DMS79 treated with DMSO at 0.1 percent for 48 hours (cell line): ENCODE measurements at regions not wholly inside any gene's neighbourhood (a gene's known extent, or its start where the extent isn't known, plus 50 kb on each side); places are given as distances from the start of the nearest gene placed in this dataset.
"Not testable (repeated sequence)": the region's sequence is repeated elsewhere in the genome, so short reads cannot be mapped to it uniquely, and the experiment has no call there.

ENCODE experiments used
- DNase-seq: peaks from one replicate; lab custom pipeline; 2025; lab: John Stamatoyannopoulos, UW

- DNase-seq: no peak
Measured at GRCh38 chr6:96276305-96276704, 245.3 kb upstream of the UFL1 start.

DNA sequence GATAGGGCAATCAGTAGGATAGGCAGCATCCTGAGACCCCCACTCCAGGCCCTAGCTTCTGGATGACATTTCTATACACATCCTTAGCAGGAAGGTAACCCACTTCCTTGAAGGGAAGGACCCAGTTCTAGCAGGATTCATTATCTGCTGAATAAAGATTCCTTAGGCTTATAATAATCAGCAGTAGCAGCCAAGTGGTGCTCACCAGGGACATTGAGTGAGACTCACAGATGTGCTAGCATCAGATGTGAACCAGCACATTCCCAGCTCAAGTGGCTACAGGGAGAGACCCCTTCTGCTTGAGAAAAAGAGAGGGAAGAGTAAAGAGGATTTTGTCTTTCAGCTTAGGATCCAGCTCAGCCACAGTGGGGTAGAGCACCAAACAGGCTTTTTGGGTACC is 244.8 kb upstream of the UFL1 start:
- no peak for DNase-seq

DNA sequence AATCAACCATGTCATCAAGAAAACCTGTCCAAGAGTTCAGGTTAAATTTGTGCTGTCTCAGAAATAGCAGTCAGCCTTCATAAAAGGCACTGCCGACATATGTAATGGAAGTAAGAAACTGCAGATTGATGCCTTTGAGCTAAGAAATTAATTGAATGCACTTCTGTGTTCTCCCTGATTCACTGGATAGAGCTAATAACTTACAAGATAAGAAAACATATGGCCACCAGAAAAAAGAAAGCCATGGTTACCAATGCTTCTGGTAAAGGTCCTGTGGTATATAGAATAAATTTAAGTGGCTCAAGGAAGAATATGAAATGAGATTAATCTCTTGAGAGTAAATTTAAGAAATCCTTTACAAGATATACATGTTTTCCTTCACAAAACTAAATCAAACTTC is 242.5 kb upstream of the UFL1 start:
- DNase-seq: no peak

GRCh38 chr6:96286503-96286902 is 235.1 kb upstream of the UFL1 start:
- no peak for DNase-seq

- peak; percentile 21 for DNase-seq
Measured at GRCh38 chr6:96299525-96299924, 222.1 kb upstream of the UFL1 start.

- no peak for DNase-seq
Measured at GRCh38 chr6:96301023-96301422, 220.6 kb upstream of the UFL1 start.

- DNase-seq: no peak
Measured at GRCh38 chr6:96301781-96302180, 219.8 kb upstream of the UFL1 start.

DNA sequence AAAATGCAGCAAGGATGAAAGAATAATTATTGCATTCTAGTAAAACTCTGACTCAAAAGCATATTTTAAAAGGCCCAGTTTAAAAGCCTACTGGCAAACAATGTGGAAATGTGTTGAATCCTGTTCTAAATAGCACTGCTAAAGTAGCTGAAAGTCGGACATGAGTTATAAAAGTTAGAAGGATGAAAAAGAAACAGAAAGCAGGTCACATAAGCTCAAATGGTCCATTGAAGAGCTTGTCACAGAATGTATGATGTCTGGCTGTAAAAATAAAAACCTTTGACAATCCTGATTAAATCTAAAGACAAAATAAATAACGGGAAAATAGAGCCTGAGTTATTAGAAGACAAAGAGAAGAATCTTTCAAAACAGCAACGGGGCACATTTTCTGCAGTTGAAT is 218.6 kb upstream of the UFL1 start:
- DNase-seq: no peak

DNA sequence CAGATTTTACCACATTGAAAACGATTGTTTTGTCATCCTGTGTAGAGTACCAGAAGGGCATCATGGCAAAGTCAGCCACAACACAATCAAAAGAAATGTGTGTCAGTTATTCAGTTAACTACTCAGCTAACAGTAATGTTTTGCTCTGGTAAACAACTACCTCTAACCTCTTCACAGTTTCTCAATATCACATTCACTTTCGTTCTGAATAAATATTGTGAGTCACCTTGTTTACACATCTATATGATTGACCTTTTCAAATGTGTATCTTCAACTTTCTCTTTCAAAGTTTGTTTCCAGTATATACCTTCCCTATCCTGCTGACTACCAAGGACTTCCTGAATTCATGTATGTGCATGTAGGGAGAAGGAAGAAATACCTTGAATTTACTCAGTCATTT is 216.6 kb upstream of the UFL1 start:
- DNase-seq: no peak

GRCh38 chr6:96330884-96331283 is 190.7 kb upstream of the UFL1 start:
- no peak for DNase-seq

DNA sequence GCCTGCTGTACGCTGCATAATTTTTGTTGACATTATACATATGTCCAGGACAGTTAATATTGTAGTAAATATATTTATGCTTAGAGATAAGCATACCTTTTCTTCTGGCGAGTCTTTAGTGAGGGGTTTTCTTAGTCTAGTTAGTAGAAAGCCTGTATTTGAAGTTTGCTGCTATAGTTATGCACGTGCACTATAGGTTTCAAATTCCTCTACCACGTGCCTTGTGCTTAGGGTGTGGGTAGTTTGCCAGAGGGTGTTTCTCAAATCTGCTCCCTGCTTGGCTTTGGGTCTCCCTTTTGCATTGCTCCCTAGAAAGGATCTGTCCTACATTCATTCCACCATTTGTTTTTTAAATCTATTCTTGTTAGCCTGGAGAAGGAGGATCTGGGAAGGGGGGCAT is 181.4 kb upstream of the UFL1 start:
- no peak for DNase-seq

DNA sequence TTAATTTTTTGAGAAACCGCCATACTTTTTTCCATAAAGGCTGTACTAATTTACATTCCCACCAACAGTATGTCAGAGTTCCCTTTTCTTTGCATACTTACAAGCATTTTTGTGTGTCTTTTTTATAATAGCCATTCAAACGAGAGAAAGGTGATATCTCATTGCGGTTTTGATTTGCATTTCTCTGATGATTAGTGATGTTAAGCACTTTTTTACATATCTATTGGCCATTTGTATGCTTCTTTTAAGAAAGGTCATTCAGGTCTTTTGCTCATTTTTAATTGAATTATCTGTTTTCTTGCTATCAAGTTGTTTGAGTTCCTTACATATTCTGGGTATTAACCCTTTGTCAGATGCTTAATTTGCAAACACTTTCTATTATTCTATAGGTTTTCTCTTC is 176.1 kb upstream of the UFL1 start:
- no peak for DNase-seq

DNA sequence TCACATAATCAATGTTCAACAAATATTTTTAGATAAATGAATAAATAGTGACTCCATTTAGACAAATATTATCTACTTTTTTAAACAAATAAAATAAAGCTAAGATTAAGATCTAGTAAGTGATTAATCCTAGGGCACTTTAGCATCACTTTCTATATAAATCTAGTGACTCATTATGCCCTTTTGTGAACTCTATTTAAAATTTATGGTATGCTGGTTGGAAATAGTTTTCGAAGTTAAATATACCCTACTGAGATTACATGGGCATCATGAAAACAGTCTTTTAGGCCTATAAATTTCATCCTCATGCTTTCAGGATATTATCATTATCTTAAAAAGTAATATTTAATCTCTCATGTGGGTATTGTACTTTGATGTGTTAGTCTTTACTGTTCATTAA is 140.4 kb upstream of the UFL1 start:
- DNase-seq: no peak

DNA sequence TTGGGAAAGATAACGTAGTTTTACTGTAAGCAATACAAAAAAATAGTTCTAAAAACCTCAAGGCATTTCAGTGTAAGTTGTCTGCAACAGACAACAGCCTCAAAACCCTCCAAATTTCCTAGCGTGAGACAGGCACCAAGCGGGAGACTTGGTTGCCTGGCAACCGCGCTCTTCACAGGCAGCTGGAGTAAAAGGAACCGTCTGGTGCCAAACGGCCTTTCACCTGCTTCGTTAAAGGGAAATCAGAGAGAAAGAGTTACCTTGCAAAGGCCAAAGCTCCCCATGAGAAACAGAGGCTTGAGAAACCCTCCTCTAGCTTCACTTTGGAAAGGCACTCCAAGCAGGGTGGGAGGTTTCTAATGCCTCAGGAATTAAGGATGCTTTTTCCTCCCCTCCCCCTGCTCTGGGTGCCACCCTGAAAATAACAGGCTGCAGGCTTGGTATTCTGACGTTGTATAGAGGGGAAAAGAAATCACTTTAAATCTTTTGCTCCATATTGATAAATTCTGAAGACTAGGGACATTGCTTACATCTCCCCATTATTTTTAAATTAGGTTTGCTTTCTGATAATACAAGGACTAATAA is 129.7 kb upstream of the UFL1 start:
- peak; percentile 95 for DNase-seq

DNA sequence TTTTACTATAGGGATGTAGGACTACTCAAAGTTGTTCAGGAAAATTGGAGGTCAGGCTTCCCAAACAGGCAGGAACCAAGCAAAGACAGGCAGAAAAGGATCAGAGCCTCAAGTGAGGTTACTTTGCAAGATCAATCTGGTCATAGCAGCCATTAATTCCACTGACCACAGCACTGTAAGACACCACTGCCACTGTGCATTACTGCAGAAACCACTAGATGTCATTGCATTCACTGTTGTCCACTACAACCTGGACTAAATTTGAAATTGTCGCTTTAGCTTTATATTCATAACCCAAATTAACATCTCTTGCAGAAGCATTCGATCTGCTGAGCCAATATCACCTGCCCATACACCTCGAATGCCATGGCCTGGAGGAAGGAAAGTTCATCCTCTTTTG is 126.9 kb upstream of the UFL1 start:
- no peak for DNase-seq

- no peak for DNase-seq
Measured at GRCh38 chr6:96410467-96410866, 111.1 kb upstream of the UFL1 start.

DNA sequence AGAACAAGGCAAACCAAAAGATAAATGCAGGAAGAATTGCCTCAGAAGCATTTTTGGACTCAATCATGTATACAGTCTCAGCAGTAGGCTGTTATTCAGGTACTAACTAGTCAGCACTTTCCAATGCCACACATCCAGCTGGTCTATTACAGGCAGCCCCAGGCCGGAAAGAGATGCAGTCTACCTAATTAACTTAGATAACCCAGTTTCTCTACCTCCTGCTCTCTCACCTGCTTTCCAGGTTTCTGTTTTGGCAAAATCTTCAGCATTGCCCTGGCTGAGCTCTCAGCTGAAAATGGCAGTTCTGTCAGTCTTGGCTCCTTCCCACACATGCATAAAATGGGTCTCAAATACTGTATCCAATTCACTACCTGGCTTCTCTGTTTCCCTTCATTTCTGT is 101.3 kb upstream of the UFL1 start:
- DNase-seq: no peak

DNA sequence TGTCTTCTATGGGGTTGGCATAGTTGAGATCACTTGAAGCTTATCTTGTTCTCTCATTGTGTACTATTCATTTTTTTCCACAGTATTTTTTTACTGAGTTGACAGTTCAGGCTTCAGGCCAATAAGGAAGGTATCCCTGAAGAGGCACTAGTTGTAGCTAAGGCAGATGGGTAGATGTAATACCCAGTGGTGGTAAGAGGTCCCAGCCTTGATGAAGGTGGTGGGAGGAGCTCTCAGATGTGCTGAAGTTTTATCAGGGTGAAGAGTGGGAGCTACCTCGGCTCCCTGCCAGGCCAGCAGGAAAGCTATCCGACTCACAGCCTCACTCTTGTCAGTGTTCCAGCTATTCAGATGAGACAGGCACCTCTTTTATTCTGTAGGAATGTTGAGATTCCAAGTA is 87.7 kb upstream of the UFL1 start:
- no peak for DNase-seq

- DNase-seq: no peak
Measured at GRCh38 chr6:96436398-96436797, 85.2 kb upstream of the UFL1 start.

DNA sequence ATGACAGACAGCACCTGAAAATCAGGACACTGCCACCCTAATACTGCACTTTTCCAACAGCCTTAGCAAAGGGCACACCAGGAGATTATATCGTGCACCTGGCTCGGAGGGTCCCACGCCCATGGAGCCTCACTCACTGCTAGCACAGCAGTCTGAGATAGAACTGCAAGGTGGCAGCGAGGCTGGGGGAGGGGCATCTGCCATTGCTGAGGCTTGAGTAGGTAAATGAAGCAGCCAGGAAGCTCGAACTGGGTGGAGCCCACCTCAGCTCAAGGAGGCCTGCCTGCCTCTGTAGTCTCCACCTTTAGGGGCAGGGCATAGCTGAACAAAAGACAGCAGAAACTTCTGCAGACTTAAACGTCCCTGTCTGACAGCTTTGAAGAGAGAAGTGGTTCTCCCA is 84.4 kb upstream of the UFL1 start:
- not testable (repeated sequence) for DNase-seq

DNA sequence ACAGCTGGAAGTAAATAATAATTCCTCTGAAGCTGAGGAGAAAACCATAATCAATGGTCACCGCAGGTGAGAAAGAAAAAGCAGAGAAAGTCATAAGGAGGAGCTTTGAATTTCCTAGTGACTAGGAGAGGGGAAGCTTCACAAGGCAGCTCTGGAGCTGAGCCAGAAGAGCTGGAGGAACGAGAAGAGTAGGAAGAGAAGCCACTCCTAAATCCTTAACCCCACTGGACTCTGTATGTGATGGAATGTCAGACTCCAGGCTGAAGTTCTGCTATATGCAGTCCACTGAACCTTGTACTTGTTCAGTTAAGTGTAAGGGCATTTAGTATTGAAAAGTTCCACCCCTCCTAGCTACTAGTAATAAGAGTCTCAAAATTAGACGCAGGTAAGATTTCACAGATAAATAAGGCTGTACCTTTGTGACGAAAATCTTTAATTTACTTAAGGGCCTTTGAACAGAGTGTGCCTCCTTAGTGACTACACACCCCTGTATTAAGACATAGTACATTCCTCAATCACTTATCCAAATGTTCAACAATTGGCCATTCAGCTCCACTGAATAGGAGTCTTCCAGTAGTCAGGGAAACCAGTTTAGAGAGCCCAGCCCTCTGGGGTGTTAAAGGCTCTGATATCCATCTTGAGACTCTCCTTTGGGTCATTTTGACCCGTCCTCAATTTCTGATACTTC is 71.4 kb upstream of the UFL1 start:
- DNase-seq: no peak

DNA sequence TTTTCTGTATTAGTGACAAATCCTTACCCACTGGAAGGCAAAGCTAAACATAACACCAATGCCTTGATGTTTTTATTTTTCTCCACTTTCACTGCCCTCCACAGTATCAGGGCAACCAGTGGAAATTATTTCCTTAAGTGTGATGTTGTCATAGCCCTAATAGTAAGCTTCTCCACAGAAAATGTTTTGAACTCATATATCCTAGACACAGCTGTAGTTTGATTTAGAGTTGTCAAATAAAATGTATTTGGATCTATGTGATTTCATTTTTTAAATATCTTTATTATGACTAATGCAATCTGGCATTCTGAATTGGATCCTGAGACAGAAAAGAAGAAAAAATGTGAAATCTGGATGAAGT is 70.9 kb upstream of the UFL1 start:
- DNase-seq: no peak

- DNase-seq: no peak
Measured at GRCh38 chr6:96458771-96459170, 62.8 kb upstream of the UFL1 start.

DNA sequence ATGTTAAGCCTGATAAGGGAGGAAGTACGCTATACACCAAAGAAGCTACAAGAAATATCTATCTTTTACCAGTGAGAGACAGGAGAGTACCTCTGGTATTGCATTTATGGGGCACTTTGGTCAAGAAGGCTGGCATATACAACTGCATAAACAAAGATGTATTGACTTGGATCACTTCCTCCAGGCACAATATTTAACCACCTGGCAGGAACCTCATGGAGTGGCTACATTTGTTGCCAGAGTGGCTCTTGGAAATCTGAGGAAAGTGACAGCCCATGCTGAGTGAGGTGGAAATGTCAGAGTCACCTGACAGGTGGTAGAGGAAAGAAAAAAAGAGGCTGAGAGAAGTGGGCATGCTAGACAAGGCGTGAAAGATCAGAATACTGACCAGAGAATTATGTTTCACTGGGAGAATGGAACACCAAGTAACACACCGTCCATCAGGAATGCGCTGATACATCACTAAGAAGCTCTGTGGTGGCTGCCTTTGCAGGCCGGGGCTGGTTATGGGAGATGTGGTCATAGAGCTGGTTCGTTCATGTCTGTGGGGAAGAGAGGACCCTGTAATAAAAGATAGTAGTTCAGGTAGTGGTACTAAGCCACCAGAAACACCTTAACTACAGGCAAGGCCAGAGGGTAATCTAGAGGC is 61.4 kb upstream of the UFL1 start:
- peak; percentile 82 for DNase-seq
